A673 (cell line): ENCODE measurements at regions not wholly inside any gene's neighbourhood (a gene's known extent, or its start where the extent isn't known, plus 50 kb on each side); places are given as distances from the start of the nearest gene placed in this dataset.

ENCODE experiments used
- BruUV-seq: library from RNA; stranded (reverse); fragments of 400-500 nt; replicated peaks from 2 replicates; lab custom pipeline; 2021; lab: Mats Ljungman, UMichigan
- CTCF ChIA-PET: fragments of 300-600 bp; sonication (Branson Sonifier 250); formaldehyde crosslinking; loops from one replicate; lab custom pipeline; 2022; ENCODE audit warnings: antibody characterized with exemption; lab: Charles Lee
- POLR2A ChIA-PET: fragments of 300-600 bp; sonication (Branson Sonifier 250); formaldehyde crosslinking; loops from one replicate; lab custom pipeline; 2022; ENCODE audit warnings: antibody characterized with exemption; ENCODE audit not compliant: low non-redundant PET; lab: Charles Lee
- DNase-seq: peaks from one replicate; pipeline ENCODE4 v3.0.0-alpha.2; 2015; ENCODE audit warnings: low spot score
- H3K27ac ChIP-seq: fragments of 200-600 bp; sonication (generic); 2 replicates; pipeline ENCODE4 v1.5.1; 2016; ENCODE audit warnings: mixed run types, low read depth, mild to moderate bottlenecking, mixed read lengths, antibody characterized with exemption, low read length; ENCODE audit not compliant: poor library complexity, severe bottlenecking
- H3K27me3 ChIP-seq: fragments of 200-600 bp; sonication (generic); replicated peaks from 2 replicates; pipeline ENCODE4 v1.6.1; 2017; ENCODE audit warnings: mixed run types, low read depth, mild to moderate bottlenecking, mixed read lengths, antibody characterized with exemption, low read length; ENCODE audit not compliant: insufficient read depth, poor library complexity
- H3K36me3 ChIP-seq: fragments of 200-600 bp; sonication (generic); 2 replicates; pipeline ENCODE4 v1.6.1; 2016; ENCODE audit warnings: mixed run types, mild to moderate bottlenecking, mixed read lengths, antibody characterized with exemption, low read length; ENCODE audit not compliant: insufficient read depth, poor library complexity, severe bottlenecking
- H3K4me1 ChIP-seq: fragments of 200-600 bp; sonication (generic); 2 replicates; pipeline ENCODE4 v1.6.1; 2017; ENCODE audit warnings: mixed run types, mild to moderate bottlenecking, mixed read lengths, antibody characterized with exemption, low read length; ENCODE audit not compliant: insufficient read depth, poor library complexity, severe bottlenecking
- H3K4me3 ChIP-seq: fragments of 200-600 bp; sonication (generic); 2 replicates; pipeline ENCODE4 v1.5.1; 2016; ENCODE audit warnings: low read depth, mixed run types, mild to moderate bottlenecking, mixed read lengths, low read length; ENCODE audit not compliant: poor library complexity, severe bottlenecking
- H3K9me3 ChIP-seq: fragments of 200-600 bp; sonication (generic); 2 replicates; pipeline ENCODE4 v1.6.1; 2016; ENCODE audit warnings: mixed run types, low read depth, mild to moderate bottlenecking, mixed read lengths, antibody characterized with exemption, low read length; ENCODE audit not compliant: poor library complexity, severe bottlenecking
- EZH2 ChIP-seq: fragments of 200-600 bp; sonication (generic); IDR thresholded peaks from 2 replicates; pipeline ENCODE4 v1.6.1; 2017; ENCODE audit warnings: borderline replicate concordance, low read depth, mild to moderate bottlenecking, mixed read lengths, antibody characterized with exemption, low read length; ENCODE audit not compliant: poor library complexity, severe bottlenecking
- intact Hi-C: fragments of 100-400 bp; cut with micrococcal nuclease; formaldehyde crosslinking; loops from one replicate; pipeline ENCODE4 v1.10.0; 2022; ENCODE audit not compliant: unreplicated experiment
- TF ChIP-seq, protein P1 (sequence below): fragments of 300-800, 200-600 bp; sonication (generic); conservative IDR thresholded peaks from 2 replicates; pipeline ENCODE4 v1.5.1; 2017; ENCODE audit warnings: low read depth, mild to moderate bottlenecking, antibody characterized with exemption, low read length, moderate library complexity, mixed read lengths

DNA sequence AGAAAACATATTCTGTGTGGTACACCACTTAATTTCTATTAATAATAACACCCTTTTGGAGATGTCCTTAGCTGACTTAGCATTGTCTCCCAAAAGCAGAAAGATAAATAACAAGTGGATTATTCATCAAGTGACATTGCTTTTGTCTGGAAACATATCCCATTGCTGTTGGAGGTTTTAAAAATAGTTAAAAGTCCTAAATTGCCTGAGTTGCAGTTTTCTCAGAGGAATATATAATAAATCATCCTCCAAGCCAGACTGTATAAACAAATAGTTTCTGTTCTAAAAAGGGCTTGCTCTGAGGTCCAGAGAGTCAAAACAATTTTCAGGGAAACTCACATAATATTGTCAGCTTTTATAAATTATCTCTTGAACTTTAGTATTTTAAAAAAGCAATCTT, 60.4 kb upstream of the CD96 start:
- Histone ChIP-seq H3K27ac (no peak overlapping the region), H3K27me3 (no peaks in the 10 kb centered on the region), H3K4me1 (peaks cover 7% of the 10 kb centered on the region), H3K36me3 (no peaks in the 10 kb centered on the region), H3K9me3 (no peaks in the 10 kb centered on the region), H3K4me3 (no peak overlapping the region)
- TF ChIP-seq, protein P1, sequence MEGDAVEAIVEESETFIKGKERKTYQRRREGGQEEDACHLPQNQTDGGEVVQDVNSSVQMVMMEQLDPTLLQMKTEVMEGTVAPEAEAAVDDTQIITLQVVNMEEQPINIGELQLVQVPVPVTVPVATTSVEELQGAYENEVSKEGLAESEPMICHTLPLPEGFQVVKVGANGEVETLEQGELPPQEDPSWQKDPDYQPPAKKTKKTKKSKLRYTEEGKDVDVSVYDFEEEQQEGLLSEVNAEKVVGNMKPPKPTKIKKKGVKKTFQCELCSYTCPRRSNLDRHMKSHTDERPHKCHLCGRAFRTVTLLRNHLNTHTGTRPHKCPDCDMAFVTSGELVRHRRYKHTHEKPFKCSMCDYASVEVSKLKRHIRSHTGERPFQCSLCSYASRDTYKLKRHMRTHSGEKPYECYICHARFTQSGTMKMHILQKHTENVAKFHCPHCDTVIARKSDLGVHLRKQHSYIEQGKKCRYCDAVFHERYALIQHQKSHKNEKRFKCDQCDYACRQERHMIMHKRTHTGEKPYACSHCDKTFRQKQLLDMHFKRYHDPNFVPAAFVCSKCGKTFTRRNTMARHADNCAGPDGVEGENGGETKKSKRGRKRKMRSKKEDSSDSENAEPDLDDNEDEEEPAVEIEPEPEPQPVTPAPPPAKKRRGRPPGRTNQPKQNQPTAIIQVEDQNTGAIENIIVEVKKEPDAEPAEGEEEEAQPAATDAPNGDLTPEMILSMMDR = no peak
- no peak for TF ChIP-seq EZH2
- DNase-seq = no peak
- intact Hi-C loops = no loop called here
- POLR2A ChIA-PET = no interaction called here
- CTCF ChIA-PET = no interaction called here
- no TSS peak for BruUV-seq

DNA sequence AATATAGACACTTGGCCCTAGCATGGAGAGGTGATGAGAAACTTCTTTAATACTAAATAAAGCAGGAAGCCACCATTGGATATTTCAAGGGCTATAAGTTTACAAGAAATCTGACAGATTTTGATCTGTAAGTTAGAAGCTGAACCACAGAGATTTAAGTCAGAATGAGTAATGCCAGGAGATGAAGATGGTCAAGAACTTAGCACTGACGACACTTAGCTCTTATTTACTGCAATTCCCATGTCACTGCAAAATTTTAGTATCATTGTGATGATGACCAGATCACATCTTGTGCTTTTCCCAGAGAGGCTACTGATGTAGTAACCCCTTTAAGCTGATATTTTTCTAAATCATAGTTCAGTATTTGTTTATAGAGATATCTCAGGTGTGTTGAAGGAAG, 59.4 kb upstream of the CD96 start:
- Histone ChIP-seq H3K27me3 (no peaks in the 10 kb centered on the region), H3K4me1 (peaks cover 7% of the 10 kb centered on the region), H3K27ac (no peak overlapping the region), H3K9me3 (no peaks in the 10 kb centered on the region), H3K4me3 (no peak overlapping the region), H3K36me3 (no peaks in the 10 kb centered on the region)
- intact Hi-C loops = no loop called here
- CTCF ChIA-PET = no interaction called here
- POLR2A ChIA-PET = no interaction called here
- TF ChIP-seq, protein P1 = no peak
- TF ChIP-seq EZH2 = no peak
- DNase-seq = no peak
- BruUV-seq = no TSS peak

DNA sequence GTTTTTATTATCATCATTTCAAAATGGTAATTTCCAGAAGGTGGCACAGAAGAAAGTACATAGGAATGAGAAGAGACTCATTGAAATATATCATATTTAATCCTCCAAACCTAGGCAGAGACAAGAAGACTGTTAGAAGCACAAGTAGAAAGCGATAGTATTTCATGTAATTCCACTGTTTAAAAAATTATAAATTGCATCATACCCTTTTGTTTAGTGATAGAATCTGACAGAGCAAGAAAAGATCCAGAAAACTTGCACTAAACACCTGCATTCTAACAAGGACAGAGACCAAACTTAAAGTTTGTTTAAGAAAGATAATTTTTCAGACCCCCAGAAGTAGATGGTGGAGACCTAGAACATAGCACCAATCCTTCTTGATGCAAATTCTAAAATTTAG, 56.9 kb upstream of the CD96 start:
- POLR2A ChIA-PET = no interaction called here
- Histone ChIP-seq H3K27me3 (no peaks in the 10 kb centered on the region), H3K4me3 (no peak overlapping the region), H3K27ac (peak overlapping the region; percentile 74), H3K36me3 (no peaks in the 10 kb centered on the region), H3K9me3 (no peaks in the 10 kb centered on the region), H3K4me1 (peaks cover 7% of the 10 kb centered on the region)
- no peak for DNase-seq
- CTCF ChIA-PET = no interaction called here
- intact Hi-C loops = no loop called here
- BruUV-seq = no TSS peak
- no peak for TF ChIP-seq EZH2
- TF ChIP-seq, protein P1 = no peak
